ENCODE measurements at regions not wholly inside any gene's neighbourhood (a gene's known extent, or its start where the extent isn't known, plus 50 kb on each side); places are given as distances from the start of the nearest gene placed in this dataset.
"Not testable (repeated sequence)": the region's sequence is repeated elsewhere in the genome, so short reads cannot be mapped to it uniquely, and the experiment has no call there.

- Histone ChIP-seq H3K4me3 (ENCODE audit: low read depth, low read length) (no peak overlapping the region), H3K4me1 (ENCODE audit: insufficient read depth) (no peaks in the 10 kb centered on the region), H3K36me3 (ENCODE audit: insufficient read depth) (no peaks in the 10 kb centered on the region), H3K27ac (ENCODE audit: low read depth) (no peak overlapping the region)
- 87% methylated on average over 1 of the region's 1 CpG for WGBS
- no peak for DNase-seq (ENCODE audit: extremely low spot score)
Observed at GRCh38 chr14:54258382-54258781, 138.4 kb upstream of the CDKN3 start.

- Histone ChIP-seq H3K27ac (ENCODE audit: low read depth) (no peak overlapping the region), H3K4me3 (ENCODE audit: low read depth, low read length) (no peak overlapping the region), H3K36me3 (ENCODE audit: insufficient read depth) (no peaks in the 10 kb centered on the region), H3K4me1 (ENCODE audit: insufficient read depth) (no peaks in the 10 kb centered on the region)
- 81% methylated on average over 5 of the region's 5 CpGs for WGBS
- DNase-seq (ENCODE audit: extremely low spot score) = no peak
Observed at GRCh38 chr14:54259821-54260220, 137.0 kb upstream of the CDKN3 start.

- H3K4me1 ChIP-seq (ENCODE audit: insufficient read depth) = no peaks in the 10 kb centered on the region
- no peak for DNase-seq (ENCODE audit: extremely low spot score)
- no peak overlapping the region for H3K4me3 ChIP-seq (ENCODE audit: low read depth, low read length)
- H3K27ac ChIP-seq (ENCODE audit: low read depth) = no peak overlapping the region
- H3K36me3 ChIP-seq (ENCODE audit: insufficient read depth) = no peaks in the 10 kb centered on the region
- 81% methylated on average over 7 of the region's 7 CpGs for WGBS
Observed at GRCh38 chr14:54261283-54261682, 135.5 kb upstream of the CDKN3 start.

GRCh38 chr14:54266616-54267015 lies 130.2 kb upstream of the CDKN3 start:
- WGBS = 90% methylated on average over 3 of the region's 3 CpGs
- DNase-seq (ENCODE audit: extremely low spot score); H3K4me1 ChIP-seq (ENCODE audit: insufficient read depth); H3K36me3 ChIP-seq (ENCODE audit: insufficient read depth); H3K27ac ChIP-seq (ENCODE audit: low read depth); H3K4me3 ChIP-seq (ENCODE audit: low read depth, low read length): not testable (repeated sequence)

GRCh38 chr14:54267172-54267571 lies 129.6 kb upstream of the CDKN3 start:
- no peaks in the 10 kb centered on the region for H3K4me1 ChIP-seq (ENCODE audit: insufficient read depth)
- WGBS = 83% methylated on average over 2 of the region's 2 CpGs

GRCh38 chr14:54275997-54276725 lies 120.6 kb upstream of the CDKN3 start:
- Histone ChIP-seq H3K4me3 (ENCODE audit: low read depth, low read length) (no peak overlapping the region), H3K4me1 (ENCODE audit: insufficient read depth) (no peaks in the 10 kb centered on the region)
- 45% methylated on average over 5 of the region's 5 CpGs for WGBS

More at GRCh38 chr14:54267172-54267571, 129.6 kb upstream of the CDKN3 start:
- H3K36me3 ChIP-seq (ENCODE audit: insufficient read depth) = no peaks in the 10 kb centered on the region
- no peak for DNase-seq (ENCODE audit: extremely low spot score)
- H3K27ac ChIP-seq (ENCODE audit: low read depth) = no peak overlapping the region
- H3K4me3 ChIP-seq (ENCODE audit: low read depth, low read length) = no peak overlapping the region

GRCh38 chr14:54278087-54278486 lies 118.7 kb upstream of the CDKN3 start:
- 45% methylated on average over 2 of the region's 2 CpGs for WGBS

More at GRCh38 chr14:54275997-54276725, 120.6 kb upstream of the CDKN3 start:
- Histone ChIP-seq H3K36me3 (ENCODE audit: insufficient read depth) (no peaks in the 10 kb centered on the region), H3K27ac (ENCODE audit: low read depth) (no peak overlapping the region)
- DNase-seq (ENCODE audit: extremely low spot score) = no peak

GRCh38 chr14:54278665-54279295 lies 118.0 kb upstream of the CDKN3 start:
- Histone ChIP-seq H3K27ac (ENCODE audit: low read depth) (no peak overlapping the region), H3K4me1 (ENCODE audit: insufficient read depth) (no peaks in the 10 kb centered on the region), H3K4me3 (ENCODE audit: low read depth, low read length) (no peak overlapping the region), H3K36me3 (ENCODE audit: insufficient read depth) (no peaks in the 10 kb centered on the region)
- WGBS = 90% methylated on average over 7 of the region's 7 CpGs
- DNase-seq (ENCODE audit: extremely low spot score) = no peak

More at GRCh38 chr14:54278087-54278486, 118.7 kb upstream of the CDKN3 start:
- Histone ChIP-seq H3K36me3 (ENCODE audit: insufficient read depth) (no peaks in the 10 kb centered on the region), H3K4me1 (ENCODE audit: insufficient read depth) (no peaks in the 10 kb centered on the region), H3K4me3 (ENCODE audit: low read depth, low read length) (no peak overlapping the region), H3K27ac (ENCODE audit: low read depth) (no peak overlapping the region)
- no peak for DNase-seq (ENCODE audit: extremely low spot score)

GRCh38 chr14:54282849-54283248 lies 114.0 kb upstream of the CDKN3 start:
- Histone ChIP-seq H3K27ac (ENCODE audit: low read depth) (no peak overlapping the region), H3K4me3 (ENCODE audit: low read depth, low read length) (no peak overlapping the region), H3K4me1 (ENCODE audit: insufficient read depth) (no peaks in the 10 kb centered on the region), H3K36me3 (ENCODE audit: insufficient read depth) (no peaks in the 10 kb centered on the region)
- WGBS = 91% methylated on average over 2 of the region's 2 CpGs
- DNase-seq (ENCODE audit: extremely low spot score) = no peak

GRCh38 chr14:54285030-54285429 lies 111.8 kb upstream of the CDKN3 start:
- Histone ChIP-seq H3K4me3 (ENCODE audit: low read depth, low read length) (no peak overlapping the region), H3K4me1 (ENCODE audit: insufficient read depth) (no peaks in the 10 kb centered on the region), H3K36me3 (ENCODE audit: insufficient read depth) (no peaks in the 10 kb centered on the region), H3K27ac (ENCODE audit: low read depth) (no peak overlapping the region)
- WGBS = 93% methylated on average over 6 of the region's 6 CpGs
- DNase-seq (ENCODE audit: extremely low spot score) = no peak

- H3K27ac ChIP-seq (ENCODE audit: low read depth) = no peak overlapping the region
- no peak overlapping the region for H3K4me3 ChIP-seq (ENCODE audit: low read depth, low read length)
- no peaks in the 10 kb centered on the region for H3K4me1 ChIP-seq (ENCODE audit: insufficient read depth)
- no peaks in the 10 kb centered on the region for H3K36me3 ChIP-seq (ENCODE audit: insufficient read depth)
- DNase-seq (ENCODE audit: extremely low spot score) = no peak
- 26% methylated on average over 11 of the region's 11 CpGs for whole genome bisulfite sequencing
Observed at GRCh38 chr14:54291491-54292191, 105.2 kb upstream of the CDKN3 start.

GRCh38 chr14:54294802-54295201 lies 102.0 kb upstream of the CDKN3 start:
- no peaks in the 10 kb centered on the region for H3K36me3 ChIP-seq (ENCODE audit: insufficient read depth)
- H3K27ac ChIP-seq (ENCODE audit: low read depth) = no peak overlapping the region
- no peak for DNase-seq (ENCODE audit: extremely low spot score)
- no peak overlapping the region for H3K4me3 ChIP-seq (ENCODE audit: low read depth, low read length)
- 90% methylated on average over 3 of the region's 3 CpGs for whole genome bisulfite sequencing
- H3K4me1 ChIP-seq (ENCODE audit: insufficient read depth) = no peaks in the 10 kb centered on the region

- WGBS = 42% methylated on average over 16 of the region's 16 CpGs
- Histone ChIP-seq H3K27ac (ENCODE audit: low read depth) (peak overlapping the region; percentile 18), H3K36me3 (ENCODE audit: insufficient read depth) (no peaks in the 10 kb centered on the region), H3K4me3 (ENCODE audit: low read depth, low read length) (peak overlapping the region; percentile 20), H3K4me1 (ENCODE audit: insufficient read depth) (no peaks in the 10 kb centered on the region)
- DNase-seq (ENCODE audit: extremely low spot score) = no peak
Observed at GRCh38 chr14:54299410-54300363, 97.1 kb upstream of the CDKN3 start.
